DND-41 (cell line): ENCODE measurements at regions not wholly inside any gene's neighbourhood (a gene's known extent, or its start where the extent isn't known, plus 50 kb on each side); places are given as distances from the start of the nearest gene placed in this dataset.

Experiments
- CTCF ChIP-seq: IDR thresholded peaks from 2 replicates; pipeline ENCODE4 v1.5.1; 2012; ENCODE audit warnings: borderline replicate concordance, low read length, moderate library complexity, mild to moderate bottlenecking; ENCODE audit not compliant: poor library complexity, severe bottlenecking; ENCODE audit errors: extremely low read depth
- EZH2 ChIP-seq: IDR thresholded peaks from 3 replicates; pipeline ENCODE4 v1.6.1; 2012; ENCODE audit warnings: borderline replicate concordance, low read depth, mild to moderate bottlenecking, moderate library complexity, low read length, inconsistent platforms; ENCODE audit not compliant: severe bottlenecking

DNA sequence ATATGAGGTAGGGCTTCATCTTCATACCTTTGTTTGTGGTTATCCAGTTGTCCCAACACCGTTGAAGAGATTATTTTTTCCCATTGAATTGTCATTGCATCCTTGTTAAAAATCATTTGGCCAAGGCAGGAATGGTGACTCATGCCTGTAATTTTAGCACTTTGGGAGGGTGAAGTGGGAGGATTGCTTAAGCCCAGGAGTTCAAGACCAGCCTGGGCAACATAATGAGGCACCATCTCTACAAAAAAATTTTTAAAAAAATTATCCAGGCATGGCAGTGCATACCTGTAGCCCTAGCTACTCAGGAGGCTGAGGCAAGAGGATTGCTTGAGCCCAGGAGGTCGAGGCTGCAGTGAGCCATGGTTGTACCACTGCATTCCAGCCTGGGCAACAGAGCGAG lies 223.9 kb downstream of the TANC2 start:
- TF ChIP-seq CTCF = no peak
- no peak for TF ChIP-seq EZH2
